ENCODE measurements at regions not wholly inside any gene's neighbourhood (a gene's known extent, or its start where the extent isn't known, plus 50 kb on each side); places are given as distances from the start of the nearest gene placed in this dataset.

DNA sequence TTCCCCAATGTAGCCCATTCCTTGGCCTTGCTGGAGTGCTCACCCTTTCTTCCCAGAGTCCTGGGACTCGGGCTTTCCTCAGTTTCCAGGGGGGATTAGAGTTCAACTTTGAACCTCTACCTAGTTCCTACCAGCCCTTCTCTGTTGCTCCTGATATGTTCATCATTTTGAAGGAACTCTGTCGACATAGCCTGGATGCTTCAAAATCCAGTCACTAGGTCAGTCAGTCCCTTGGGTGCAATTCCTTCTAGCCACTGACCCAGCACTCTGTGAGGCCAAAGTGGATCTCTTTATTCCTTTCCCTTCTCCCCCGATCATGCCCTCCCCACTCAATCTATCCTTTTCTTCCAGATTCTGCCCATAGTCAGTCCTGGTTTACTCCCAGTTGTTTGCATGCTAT, 72.3 kb upstream of the TMCC3 start:
- DNase-seq (ENCODE audit: low spot score) (no peak), ATAC-seq (no peak), FAIRE-seq (no peak)
- no peak overlapping the region for H3K9ac ChIP-seq (ENCODE audit: insufficient read depth, low read depth, low read length)
- no peaks in the 10 kb centered on the region for H3K79me2 ChIP-seq (ENCODE audit: insufficient read depth, low read length)
- BruUV-seq (replicated peaks), result no TSS peak
- H2AFZ ChIP-seq (ENCODE audit: low read length), result no peak overlapping the region
- in situ Hi-C loops (cut with HindIII; ENCODE audit: extremely low pct_ligation_motif_present, low pct_unique_long_range_greater_than_20kb) (no loop called here), intact Hi-C loops (cut with micrococcal nuclease; ENCODE audit: unreplicated experiment) (no loop called here)
- H3K4me2 ChIP-seq (ENCODE audit: low read depth, low read length), result no peak overlapping the region
- no peaks in the 10 kb centered on the region for H3K36me3 ChIP-seq (replicated peaks in 1 of 2; ENCODE audit: control insufficient read depth in 1 of 2, insufficient read depth in 2 of 2, low read length in 2 of 2)
- TF ChIP-seq RCOR2 (CRISPR knock-in tag; IDR thresholded peaks at IDR 0.05) (no peak), SIX4 (CRISPR knock-in tag; IDR thresholded peaks at IDR 0.05) (no peak), ZNF333 (CRISPR knock-in tag; IDR thresholded peaks at IDR 0.05; ENCODE audit: borderline replicate concordance) (no peak), FOXC1 (CRISPR knock-in tag; IDR thresholded peaks at IDR 0.05; ENCODE audit: borderline replicate concordance) (no peak), SRSF9 (IDR thresholded peaks at IDR 0.05; ENCODE audit: borderline replicate concordance, insufficient read depth, low read depth, low read length, poor library complexity, severe bottlenecking) (no peak)
- TF ChIP-seq, protein P1, sequence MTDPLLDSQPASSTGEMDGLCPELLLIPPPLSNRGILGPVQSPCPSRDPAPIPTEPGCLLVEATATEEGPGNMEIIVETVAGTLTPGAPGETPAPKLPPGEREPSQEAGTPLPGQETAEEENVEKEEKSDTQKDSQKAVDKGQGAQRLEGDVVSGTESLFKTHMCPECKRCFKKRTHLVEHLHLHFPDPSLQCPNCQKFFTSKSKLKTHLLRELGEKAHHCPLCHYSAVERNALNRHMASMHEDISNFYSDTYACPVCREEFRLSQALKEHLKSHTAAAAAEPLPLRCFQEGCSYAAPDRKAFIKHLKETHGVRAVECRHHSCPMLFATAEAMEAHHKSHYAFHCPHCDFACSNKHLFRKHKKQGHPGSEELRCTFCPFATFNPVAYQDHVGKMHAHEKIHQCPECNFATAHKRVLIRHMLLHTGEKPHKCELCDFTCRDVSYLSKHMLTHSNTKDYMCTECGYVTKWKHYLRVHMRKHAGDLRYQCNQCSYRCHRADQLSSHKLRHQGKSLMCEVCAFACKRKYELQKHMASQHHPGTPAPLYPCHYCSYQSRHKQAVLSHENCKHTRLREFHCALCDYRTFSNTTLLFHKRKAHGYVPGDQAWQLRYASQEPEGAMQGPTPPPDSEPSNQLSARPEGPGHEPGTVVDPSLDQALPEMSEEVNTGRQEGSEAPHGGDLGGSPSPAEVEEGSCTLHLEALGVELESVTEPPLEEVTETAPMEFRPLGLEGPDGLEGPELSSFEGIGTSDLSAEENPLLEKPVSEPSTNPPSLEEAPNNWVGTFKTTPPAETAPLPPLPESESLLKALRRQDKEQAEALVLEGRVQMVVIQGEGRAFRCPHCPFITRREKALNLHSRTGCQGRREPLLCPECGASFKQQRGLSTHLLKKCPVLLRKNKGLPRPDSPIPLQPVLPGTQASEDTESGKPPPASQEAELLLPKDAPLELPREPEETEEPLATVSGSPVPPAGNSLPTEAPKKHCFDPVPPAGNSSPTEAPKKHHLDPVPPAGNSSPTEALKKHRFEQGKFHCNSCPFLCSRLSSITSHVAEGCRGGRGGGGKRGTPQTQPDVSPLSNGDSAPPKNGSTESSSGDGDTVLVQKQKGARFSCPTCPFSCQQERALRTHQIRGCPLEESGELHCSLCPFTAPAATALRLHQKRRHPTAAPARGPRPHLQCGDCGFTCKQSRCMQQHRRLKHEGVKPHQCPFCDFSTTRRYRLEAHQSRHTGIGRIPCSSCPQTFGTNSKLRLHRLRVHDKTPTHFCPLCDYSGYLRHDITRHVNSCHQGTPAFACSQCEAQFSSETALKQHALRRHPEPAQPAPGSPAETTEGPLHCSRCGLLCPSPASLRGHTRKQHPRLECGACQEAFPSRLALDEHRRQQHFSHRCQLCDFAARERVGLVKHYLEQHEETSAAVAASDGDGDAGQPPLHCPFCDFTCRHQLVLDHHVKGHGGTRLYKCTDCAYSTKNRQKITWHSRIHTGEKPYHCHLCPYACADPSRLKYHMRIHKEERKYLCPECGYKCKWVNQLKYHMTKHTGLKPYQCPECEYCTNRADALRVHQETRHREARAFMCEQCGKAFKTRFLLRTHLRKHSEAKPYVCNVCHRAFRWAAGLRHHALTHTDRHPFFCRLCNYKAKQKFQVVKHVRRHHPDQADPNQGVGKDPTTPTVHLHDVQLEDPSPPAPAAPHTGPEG (CRISPR knock-in tag; IDR thresholded peaks at IDR 0.05), result no peak
- TF ChIP-seq, protein P2, sequence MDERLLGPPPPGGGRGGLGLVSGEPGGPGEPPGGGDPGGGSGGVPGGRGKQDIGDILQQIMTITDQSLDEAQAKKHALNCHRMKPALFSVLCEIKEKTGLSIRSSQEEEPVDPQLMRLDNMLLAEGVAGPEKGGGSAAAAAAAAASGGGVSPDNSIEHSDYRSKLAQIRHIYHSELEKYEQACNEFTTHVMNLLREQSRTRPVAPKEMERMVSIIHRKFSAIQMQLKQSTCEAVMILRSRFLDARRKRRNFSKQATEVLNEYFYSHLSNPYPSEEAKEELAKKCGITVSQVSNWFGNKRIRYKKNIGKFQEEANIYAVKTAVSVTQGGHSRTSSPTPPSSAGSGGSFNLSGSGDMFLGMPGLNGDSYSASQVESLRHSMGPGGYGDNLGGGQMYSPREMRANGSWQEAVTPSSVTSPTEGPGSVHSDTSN (CRISPR knock-in tag; IDR thresholded peaks at IDR 0.05), result no peak
- TF ChIP-seq, protein P3, sequence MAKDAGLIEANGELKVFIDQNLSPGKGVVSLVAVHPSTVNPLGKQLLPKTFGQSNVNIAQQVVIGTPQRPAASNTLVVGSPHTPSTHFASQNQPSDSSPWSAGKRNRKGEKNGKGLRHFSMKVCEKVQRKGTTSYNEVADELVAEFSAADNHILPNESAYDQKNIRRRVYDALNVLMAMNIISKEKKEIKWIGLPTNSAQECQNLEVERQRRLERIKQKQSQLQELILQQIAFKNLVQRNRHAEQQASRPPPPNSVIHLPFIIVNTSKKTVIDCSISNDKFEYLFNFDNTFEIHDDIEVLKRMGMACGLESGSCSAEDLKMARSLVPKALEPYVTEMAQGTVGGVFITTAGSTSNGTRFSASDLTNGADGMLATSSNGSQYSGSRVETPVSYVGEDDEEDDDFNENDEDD (CRISPR knock-in tag; IDR thresholded peaks at IDR 0.05; ENCODE audit: borderline replicate concordance), result no peak
- TF ChIP-seq, protein P4, sequence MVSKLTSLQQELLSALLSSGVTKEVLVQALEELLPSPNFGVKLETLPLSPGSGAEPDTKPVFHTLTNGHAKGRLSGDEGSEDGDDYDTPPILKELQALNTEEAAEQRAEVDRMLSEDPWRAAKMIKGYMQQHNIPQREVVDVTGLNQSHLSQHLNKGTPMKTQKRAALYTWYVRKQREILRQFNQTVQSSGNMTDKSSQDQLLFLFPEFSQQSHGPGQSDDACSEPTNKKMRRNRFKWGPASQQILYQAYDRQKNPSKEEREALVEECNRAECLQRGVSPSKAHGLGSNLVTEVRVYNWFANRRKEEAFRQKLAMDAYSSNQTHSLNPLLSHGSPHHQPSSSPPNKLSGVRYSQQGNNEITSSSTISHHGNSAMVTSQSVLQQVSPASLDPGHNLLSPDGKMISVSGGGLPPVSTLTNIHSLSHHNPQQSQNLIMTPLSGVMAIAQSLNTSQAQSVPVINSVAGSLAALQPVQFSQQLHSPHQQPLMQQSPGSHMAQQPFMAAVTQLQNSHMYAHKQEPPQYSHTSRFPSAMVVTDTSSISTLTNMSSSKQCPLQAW (CRISPR knock-in tag; IDR thresholded peaks at IDR 0.05), result no peak
- TF ChIP-seq, protein P5, sequence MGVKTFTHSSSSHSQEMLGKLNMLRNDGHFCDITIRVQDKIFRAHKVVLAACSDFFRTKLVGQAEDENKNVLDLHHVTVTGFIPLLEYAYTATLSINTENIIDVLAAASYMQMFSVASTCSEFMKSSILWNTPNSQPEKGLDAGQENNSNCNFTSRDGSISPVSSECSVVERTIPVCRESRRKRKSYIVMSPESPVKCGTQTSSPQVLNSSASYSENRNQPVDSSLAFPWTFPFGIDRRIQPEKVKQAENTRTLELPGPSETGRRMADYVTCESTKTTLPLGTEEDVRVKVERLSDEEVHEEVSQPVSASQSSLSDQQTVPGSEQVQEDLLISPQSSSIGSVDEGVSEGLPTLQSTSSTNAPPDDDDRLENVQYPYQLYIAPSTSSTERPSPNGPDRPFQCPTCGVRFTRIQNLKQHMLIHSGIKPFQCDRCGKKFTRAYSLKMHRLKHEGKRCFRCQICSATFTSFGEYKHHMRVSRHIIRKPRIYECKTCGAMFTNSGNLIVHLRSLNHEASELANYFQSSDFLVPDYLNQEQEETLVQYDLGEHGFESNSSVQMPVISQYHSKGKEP (CRISPR knock-in tag; IDR thresholded peaks at IDR 0.05), result no peak
- POLR2A ChIA-PET, result no interaction called here
- H4K20me1 ChIP-seq (ENCODE audit: insufficient read depth, low read length), result no peaks in the 10 kb centered on the region
- no peaks in the 10 kb centered on the region for H3K4me1 ChIP-seq (ENCODE audit: insufficient read depth, low read length)
- no peaks in the 10 kb centered on the region for H3K27me3 ChIP-seq (ENCODE audit: control insufficient read depth in 1 of 2, insufficient read depth in 2 of 2, low read length in 2 of 2)
- no peak overlapping the region for H3K4me3 ChIP-seq (replicated peaks in 1 of 3; ENCODE audit: insufficient read depth in 1 of 3, low read depth in 2 of 3, low read length in 3 of 3)
- WGBS (ENCODE audit: low lambda C conversion rate), result 12% methylated on average over 3 of the region's 3 CpGs
- H3K27ac ChIP-seq (ENCODE audit: extremely low read length, insufficient read depth, low read length), result no peak overlapping the region
- no peaks in the 10 kb centered on the region for H3K9me3 ChIP-seq (ENCODE audit: low read length)
- CTCF ChIA-PET (ENCODE audit: low intra/inter-chr PET ratio, low total read pairs), result no interaction called here
